ENCODE measurements at regions not wholly inside any gene's neighbourhood (a gene's known extent, or its start where the extent isn't known, plus 50 kb on each side); places are given as distances from the start of the nearest gene placed in this dataset.

GRCh38 chr1:82844447-82844846 lies 1043.7 kb downstream of the ADGRL2 start:
- Mint-ChIP-seq H3K4me3 (no peak overlapping the region), H3K4me1 (peaks cover 0 to 5% (median 0%) of the 10 kb centered on the region in 7 donors), H3K27ac (no peak overlapping the region), H3K36me3 (no peaks in the 10 kb centered on the region), H3K9me3 (no peaks in the 10 kb centered on the region), H3K27me3 (peaks cover 0 to 4% (median 2%) of the 10 kb centered on the region in 5 donors)
- no peaks in the 10 kb centered on the region for H3K27me3 ChIP-seq (ENCODE audit: control insufficient read depth in 2 of 2, insufficient read depth in 2 of 2, low read length in 2 of 2)
- no peak overlapping the region for H3K27ac ChIP-seq (ENCODE audit: low read depth, low read length)
- ATAC-seq (no peak), DNase-seq (no peak)
- H3K9me3 ChIP-seq (ENCODE audit: control insufficient read depth in 2 of 3, low read length in 3 of 3), result no peaks in the 10 kb centered on the region
- H3K4me3 ChIP-seq (ENCODE audit: low read length), result no peak overlapping the region
- intact Hi-C loops (cut with micrococcal nuclease), result no loop called here
- POLR2A ChIA-PET, result no interaction called here
- CTCF ChIA-PET, result no interaction called here
- no peaks in the 10 kb centered on the region for H3K4me1 ChIP-seq (ENCODE audit: control insufficient read depth in 2 of 2, insufficient read depth in 2 of 2, low read length in 2 of 2)
- H3K36me3 ChIP-seq (ENCODE audit: control insufficient read depth in 2 of 3, insufficient read depth in 3 of 3, low read length in 3 of 3), result no peaks in the 10 kb centered on the region

- ATAC-seq (no peak), DNase-seq (no peak)
- Mint-ChIP-seq H3K27ac (no peak overlapping the region), H3K9me3 (no peaks in the 10 kb centered on the region), H3K4me1 (peaks cover 0 to 5% (median 0%) of the 10 kb centered on the region in 7 donors), H3K4me3 (no peak overlapping the region), H3K36me3 (no peaks in the 10 kb centered on the region), H3K27me3 (peaks cover 0 to 5% (median 4%) of the 10 kb centered on the region in 5 donors)
- Histone ChIP-seq H3K9me3 (ENCODE audit: control insufficient read depth in 2 of 3, low read length in 3 of 3) (no peaks in the 10 kb centered on the region), H3K4me3 (ENCODE audit: low read length) (no peak overlapping the region), H3K4me1 (ENCODE audit: control insufficient read depth in 2 of 2, insufficient read depth in 2 of 2, low read length in 2 of 2) (no peaks in the 10 kb centered on the region), H3K27ac (ENCODE audit: low read depth, low read length) (no peak overlapping the region), H3K27me3 (ENCODE audit: control insufficient read depth in 2 of 2, insufficient read depth in 2 of 2, low read length in 2 of 2) (no peaks in the 10 kb centered on the region), H3K36me3 (ENCODE audit: control insufficient read depth in 2 of 3, insufficient read depth in 3 of 3, low read length in 3 of 3) (no peaks in the 10 kb centered on the region)
- ChIA-PET CTCF (no interaction called here), POLR2A (no interaction called here)
- intact Hi-C loops (cut with micrococcal nuclease), result no loop called here
These were observed 1043.1 kb downstream of the ADGRL2 start for GRCh38 chr1:82843876-82844275.

- Histone ChIP-seq H3K27me3 (ENCODE audit: control insufficient read depth in 2 of 2, insufficient read depth in 2 of 2, low read length in 2 of 2) (no peaks in the 10 kb centered on the region), H3K4me1 (ENCODE audit: control insufficient read depth in 2 of 2, insufficient read depth in 2 of 2, low read length in 2 of 2) (no peaks in the 10 kb centered on the region), H3K4me3 (ENCODE audit: low read length) (no peak overlapping the region), H3K9me3 (ENCODE audit: control insufficient read depth in 2 of 3, low read length in 3 of 3) (no peaks in the 10 kb centered on the region), H3K27ac (ENCODE audit: low read depth, low read length) (no peak overlapping the region), H3K36me3 (ENCODE audit: control insufficient read depth in 2 of 3, insufficient read depth in 3 of 3, low read length in 3 of 3) (no peaks in the 10 kb centered on the region)
- peaks cover 0 to 6% (median 4%) of the 10 kb centered on the region in 5 donors for H3K27me3 Mint-ChIP-seq
- CTCF ChIA-PET, result no interaction called here
- no peaks in the 10 kb centered on the region for H3K4me1 Mint-ChIP-seq
- ATAC-seq (no peak), DNase-seq (no peak)
- no peak overlapping the region for H3K27ac Mint-ChIP-seq
- no peaks in the 10 kb centered on the region for H3K36me3 Mint-ChIP-seq
- intact Hi-C loops (cut with micrococcal nuclease), result no loop called here
- POLR2A ChIA-PET, result no interaction called here
- H3K9me3 Mint-ChIP-seq, result no peaks in the 10 kb centered on the region
- H3K4me3 Mint-ChIP-seq, result no peak overlapping the region
These were observed 1039.5 kb downstream of the ADGRL2 start for GRCh38 chr1:82840192-82840591.

GRCh38 chr1:82837766-82838465 lies 1037.2 kb downstream of the ADGRL2 start:
- no peaks in the 10 kb centered on the region for H3K4me1 ChIP-seq (ENCODE audit: control insufficient read depth in 2 of 2, insufficient read depth in 2 of 2, low read length in 2 of 2)
- no peak overlapping the region for H3K4me3 ChIP-seq (ENCODE audit: low read length)
- CTCF ChIA-PET, result no interaction called here
- intact Hi-C loops (cut with micrococcal nuclease), result no loop called here
- Mint-ChIP-seq H3K36me3 (no peaks in the 10 kb centered on the region), H3K4me1 (no peaks in the 10 kb centered on the region), H3K27me3 (peaks cover 0 to 6% (median 4%) of the 10 kb centered on the region in 5 donors), H3K27ac (no peak overlapping the region), H3K4me3 (no peak overlapping the region), H3K9me3 (peaks cover 0 to 4% (median 0%) of the 10 kb centered on the region in 11 donors)
- no peaks in the 10 kb centered on the region for H3K27me3 ChIP-seq (ENCODE audit: control insufficient read depth in 2 of 2, insufficient read depth in 2 of 2, low read length in 2 of 2)
- no peaks in the 10 kb centered on the region for H3K9me3 ChIP-seq (ENCODE audit: control insufficient read depth in 2 of 3, low read length in 3 of 3)
- ATAC-seq (no peak), DNase-seq (no peak)
- POLR2A ChIA-PET, result no interaction called here
- no peak overlapping the region for H3K27ac ChIP-seq (ENCODE audit: low read depth, low read length)
- H3K36me3 ChIP-seq (ENCODE audit: control insufficient read depth in 2 of 3, insufficient read depth in 3 of 3, low read length in 3 of 3), result no peaks in the 10 kb centered on the region

GRCh38 chr1:82836973-82837680 lies 1036.4 kb downstream of the ADGRL2 start:
- no peaks in the 10 kb centered on the region for H3K36me3 ChIP-seq (ENCODE audit: control insufficient read depth in 2 of 3, insufficient read depth in 3 of 3, low read length in 3 of 3)
- intact Hi-C loops (cut with micrococcal nuclease), result no loop called here
- CTCF ChIA-PET, result no interaction called here
- H3K4me3 ChIP-seq (ENCODE audit: low read length), result no peak overlapping the region
- Mint-ChIP-seq H3K27ac (no peak overlapping the region), H3K4me1 (no peaks in the 10 kb centered on the region), H3K27me3 (peaks cover 0 to 6% (median 4%) of the 10 kb centered on the region in 5 donors), H3K4me3 (no peak overlapping the region), H3K36me3 (no peaks in the 10 kb centered on the region), H3K9me3 (peaks cover 0 to 4% (median 0%) of the 10 kb centered on the region in 11 donors)
- H3K9me3 ChIP-seq (ENCODE audit: control insufficient read depth in 2 of 3, low read length in 3 of 3), result no peaks in the 10 kb centered on the region
- no peaks in the 10 kb centered on the region for H3K27me3 ChIP-seq (ENCODE audit: control insufficient read depth in 2 of 2, insufficient read depth in 2 of 2, low read length in 2 of 2)
- DNase-seq (no peak), ATAC-seq (no peak)
- POLR2A ChIA-PET, result no interaction called here
- no peaks in the 10 kb centered on the region for H3K4me1 ChIP-seq (ENCODE audit: control insufficient read depth in 2 of 2, insufficient read depth in 2 of 2, low read length in 2 of 2)
- H3K27ac ChIP-seq (ENCODE audit: low read depth, low read length), result no peak overlapping the region

GRCh38 chr1:82836213-82836972 lies 1035.7 kb downstream of the ADGRL2 start:
- Histone ChIP-seq H3K4me1 (ENCODE audit: control insufficient read depth in 2 of 2, insufficient read depth in 2 of 2, low read length in 2 of 2) (no peaks in the 10 kb centered on the region), H3K27me3 (ENCODE audit: control insufficient read depth in 2 of 2, insufficient read depth in 2 of 2, low read length in 2 of 2) (no peaks in the 10 kb centered on the region), H3K27ac (ENCODE audit: low read depth, low read length) (no peak overlapping the region), H3K9me3 (ENCODE audit: control insufficient read depth in 2 of 3, low read length in 3 of 3) (no peaks in the 10 kb centered on the region), H3K36me3 (ENCODE audit: control insufficient read depth in 2 of 3, insufficient read depth in 3 of 3, low read length in 3 of 3) (no peaks in the 10 kb centered on the region), H3K4me3 (ENCODE audit: low read length) (no peak overlapping the region)
- ChIA-PET POLR2A (no interaction called here), CTCF (no interaction called here)
- no peak overlapping the region for H3K4me3 Mint-ChIP-seq
- H3K9me3 Mint-ChIP-seq, result peaks cover 0 to 4% (median 0%) of the 10 kb centered on the region in 11 donors
- no peaks in the 10 kb centered on the region for H3K36me3 Mint-ChIP-seq
- DNase-seq (no peak), ATAC-seq (no peak)
- H3K4me1 Mint-ChIP-seq, result peaks cover 0 to 4% (median 0%) of the 10 kb centered on the region in 7 donors
- intact Hi-C loops (cut with micrococcal nuclease), result no loop called here
- H3K27ac Mint-ChIP-seq, result no peak overlapping the region
- peaks cover 0 to 6% (median 4%) of the 10 kb centered on the region in 5 donors for H3K27me3 Mint-ChIP-seq
